ENCODE measurements at regions not wholly inside any gene's neighbourhood (a gene's known extent, or its start where the extent isn't known, plus 50 kb on each side); places are given as distances from the start of the nearest gene placed in this dataset.

- H3K9me3 ChIP-seq (ENCODE audit: control insufficient read depth, insufficient read depth, low read depth, low read length) = no peaks in the 10 kb centered on the region
- ATAC-seq (no peak), DNase-seq (ENCODE audit: low read depth, low spot score) (no peak)
- intact Hi-C loops (cut with micrococcal nuclease; ENCODE audit: unreplicated experiment) = loop anchor here (2.0 kb wide), 1 partner anchor 1239 kb away; no protein-coding TSS in a partner anchor
- no peaks in the 10 kb centered on the region for H3K4me1 ChIP-seq (ENCODE audit: control insufficient read depth, insufficient read depth, low read length)
- H3K4me3 ChIP-seq (ENCODE audit: low read depth in 2 of 2, low read length in 2 of 2) = no peak overlapping the region
- no peak for TF ChIP-seq REST (IDR thresholded peaks at IDR 0.05; ENCODE audit: insufficient read depth in 1 of 2, low read depth in 2 of 2, low read length in 1 of 2)
- no peak for TF ChIP-seq POLR2AphosphoS5 (IDR thresholded peaks at IDR 0.05; ENCODE audit: low read depth, low read length)
- no peak for TF ChIP-seq SIN3A (IDR thresholded peaks at IDR 0.05; ENCODE audit: borderline replicate concordance, insufficient read depth, low read depth, low read length)
- TF ChIP-seq TCF7L2 (IDR thresholded peaks at IDR 0.05; ENCODE audit: low read depth, low read length) = no peak
- no peak for TF ChIP-seq CTCF (IDR thresholded peaks at IDR 0.05)
- H3K36me3 ChIP-seq (ENCODE audit: control insufficient read depth, insufficient read depth, low read length) = no peaks in the 10 kb centered on the region
- H3K27me3 ChIP-seq (ENCODE audit: control insufficient read depth, insufficient read depth, low read length) = peaks cover 7% of the 10 kb centered on the region; the same call in 1 of the 2 replicates
- CTCF ChIA-PET = no interaction called here
- in situ Hi-C loops (cut with HindIII; ENCODE audit: low pct_unique_long_range_greater_than_20kb, low sequenced_read_pairs) = no loop called here
- no TSS peak for BruUV-seq (replicated peaks)
- POLR2A ChIA-PET = no interaction called here
- no peak overlapping the region for H3K27ac ChIP-seq (ENCODE audit: low read length)
Measured at GRCh38 chr11:109937968-109938367, 155.2 kb upstream of the ZC3H12C start.

- Histone ChIP-seq H3K9me3 (ENCODE audit: control insufficient read depth, insufficient read depth, low read depth, low read length) (no peaks in the 10 kb centered on the region), H3K27ac (ENCODE audit: low read length) (no peak overlapping the region), H3K4me3 (ENCODE audit: low read depth in 2 of 2, low read length in 2 of 2) (no peak overlapping the region), H3K36me3 (ENCODE audit: control insufficient read depth, insufficient read depth, low read length) (no peaks in the 10 kb centered on the region), H3K4me1 (ENCODE audit: control insufficient read depth, insufficient read depth, low read length) (no peaks in the 10 kb centered on the region), H3K27me3 (ENCODE audit: control insufficient read depth, insufficient read depth, low read length) (peaks cover 7% of the 10 kb centered on the region; the same call in 1 of the 2 replicates)
- in situ Hi-C loops (cut with HindIII; ENCODE audit: low pct_unique_long_range_greater_than_20kb, low sequenced_read_pairs) (no loop called here), intact Hi-C loops (cut with micrococcal nuclease; ENCODE audit: unreplicated experiment) (loop anchor here (1.0 to 2.0 kb wide), 2 partner anchors 86 to 1240 kb away; no protein-coding TSS in a partner anchor)
- ChIA-PET CTCF (interaction anchor here (0.6 to 1.2 kb wide), 4 partner anchors 83 to 1242 kb away, joined by 3 to 9 read pairs (median 3); no protein-coding TSS in a partner anchor), POLR2A (interaction anchor here (0.6 kb wide), 1 partner anchor 17 kb away, joined by 5 read pairs; no protein-coding TSS in a partner anchor)
- DNase-seq (ENCODE audit: low read depth, low spot score) (peak; percentile 67), ATAC-seq (peak; percentile 97)
- TF ChIP-seq CTCF (IDR thresholded peaks at IDR 0.05) = peak; percentile 83
- no peak for TF ChIP-seq POLR2AphosphoS5 (IDR thresholded peaks at IDR 0.05; ENCODE audit: low read depth, low read length)
- BruUV-seq (replicated peaks) = no TSS peak
Measured at GRCh38 chr11:109939166-109939810, 153.9 kb upstream of the ZC3H12C start.

Measured in Panc1 (cell line).